GM19324 (cell line): ENCODE measurements at regions not wholly inside any gene's neighbourhood (a gene's known extent, or its start where the extent isn't known, plus 50 kb on each side); places are given as distances from the start of the nearest gene placed in this dataset.

Experiments
- ATAC-seq: cut with Tn5 transposase; IDR thresholded peaks from one replicate; pipeline ENCODE4 v1.9.1; 2021; ENCODE audit warnings: mild to moderate bottlenecking, moderate library complexity; ENCODE audit not compliant: unreplicated experiment, low FRiP score

- no peak for ATAC-seq
These were observed 61.3 kb upstream of the NFKB1 start for GRCh38 chr4:102439812-102440211.

GRCh38 chr4:102440498-102440897 lies 60.7 kb upstream of the NFKB1 start:
- ATAC-seq = no peak

- ATAC-seq = no peak
These were observed 58.9 kb upstream of the NFKB1 start for GRCh38 chr4:102441978-102442911.

DNA sequence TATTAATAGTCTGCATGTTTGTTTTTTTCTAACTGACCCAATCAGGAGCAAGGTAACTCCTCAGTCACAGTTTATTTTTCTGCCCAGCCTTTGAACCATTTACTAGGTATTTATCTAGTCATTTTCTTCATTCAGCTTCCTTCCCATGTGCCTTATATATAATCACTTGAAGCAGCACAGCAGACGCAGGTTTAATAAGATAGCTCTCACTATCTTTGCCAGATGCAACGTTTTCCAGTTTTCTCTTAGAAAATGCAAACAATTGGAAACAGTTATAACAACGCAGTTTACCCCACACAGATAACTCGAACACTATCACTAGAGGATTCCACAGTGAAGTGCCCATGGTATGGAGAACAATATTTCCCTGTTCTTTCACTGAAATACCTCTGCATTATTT lies 56.4 kb upstream of the NFKB1 start:
- no peak for ATAC-seq

DNA sequence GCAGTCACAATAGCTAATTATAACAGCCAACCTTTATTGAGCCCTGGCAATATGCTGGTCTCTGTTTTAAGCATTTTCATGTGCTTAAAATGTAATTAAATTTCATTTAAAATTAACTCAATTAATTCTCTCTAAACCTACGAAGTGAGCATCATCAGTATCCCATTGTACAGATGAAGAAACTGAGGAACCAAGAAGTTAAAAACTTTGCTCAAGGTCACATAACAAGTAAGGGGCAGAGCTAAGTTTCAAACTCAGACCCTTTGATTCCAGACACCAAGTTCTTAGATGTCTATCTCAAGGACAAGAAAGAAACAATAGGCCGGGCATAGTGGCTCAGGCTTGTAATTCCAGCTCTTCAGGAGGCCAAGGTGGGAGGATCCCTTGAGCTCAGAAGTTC lies 55.9 kb upstream of the NFKB1 start:
- ATAC-seq = no peak

GRCh38 chr4:102447413-102447812 lies 53.7 kb upstream of the NFKB1 start:
- no peak for ATAC-seq

- peak; percentile 75 for ATAC-seq
These were observed 51.3 kb upstream of the NFKB1 start for GRCh38 chr4:102449751-102450352.

- ATAC-seq = no peak
These were observed 49.9 kb upstream of the NFKB1 start for GRCh38 chr4:102451266-102451665.
